OCI-LY3 (cell line): ENCODE measurements at regions not wholly inside any gene's neighbourhood (a gene's known extent, or its start where the extent isn't known, plus 50 kb on each side); places are given as distances from the start of the nearest gene placed in this dataset.

Experiments used
- H2AFZ ChIP-seq: fragments of 200-600, 300-600 bp; shearing (Covaris generic); 2 replicates; pipeline ENCODE4 v1.6.0; 2014; ENCODE audit warnings: antibody characterized with exemption, low read depth, low read length
- H3K27ac ChIP-seq: fragments of 200-600, 300-600 bp; sonication (generic); 2 replicates; pipeline ENCODE4 v1.5.1; 2014; ENCODE audit warnings: mild to moderate bottlenecking, low read length, moderate library complexity, mixed read lengths
- H3K27me3 ChIP-seq: fragments of 200-600, 300-600 bp; sonication (generic); 2 replicates; pipeline ENCODE4 v1.6.1; 2014; ENCODE audit warnings: low read depth, low read length, mixed read lengths
- H3K36me3 ChIP-seq: fragments of 200-600, 300-600 bp; sonication (generic); replicated peaks from 2 replicates; pipeline ENCODE3; 2014; ENCODE audit warnings: low read depth, low read length, mixed read lengths
- H3K4me1 ChIP-seq: fragments of 300-600, 200-600 bp; sonication (generic); 2 replicates; pipeline ENCODE4 v1.6.1; 2014; ENCODE audit warnings: low read length, mixed read lengths
- H3K4me2 ChIP-seq: fragments of 200-600, 300-600 bp; sonication (generic); 2 replicates; pipeline ENCODE4 v1.6.1; 2014; ENCODE audit warnings: low read length, mixed read lengths
- H3K4me3 ChIP-seq: fragments of 300-600, 200-600 bp; sonication (generic); 2 replicates; pipeline ENCODE4 v1.5.1; 2014; ENCODE audit warnings: antibody characterized with exemption, mild to moderate bottlenecking, low read length, moderate library complexity
- H3K79me2 ChIP-seq: fragments of 300-600, 200-600 bp; shearing (Covaris generic); 2 replicates; pipeline ENCODE4 v1.6.1; 2014; ENCODE audit warnings: mild to moderate bottlenecking, low read length, mixed read lengths
- H3K9ac ChIP-seq: fragments of 300-600, 200-600 bp; shearing (Covaris generic); 2 replicates; pipeline ENCODE4 v1.6.0; 2014; ENCODE audit warnings: mild to moderate bottlenecking, low read length, moderate library complexity
- H3K9me3 ChIP-seq: fragments of 200-600, 300-600 bp; shearing (Covaris generic); 2 replicates; pipeline ENCODE4 v1.6.1; 2014; ENCODE audit warnings: low read length, mixed read lengths; ENCODE audit not compliant: insufficient read depth
- H4K20me1 ChIP-seq: fragments of 200-600, 300-600 bp; sonication (generic); 2 replicates; pipeline ENCODE4 v1.6.1; 2016; ENCODE audit warnings: low read length, mixed read lengths; ENCODE audit not compliant: insufficient read depth
- CTCF ChIP-seq: fragments of 200-600, 300-600 bp; sonication (generic); IDR thresholded peaks from 2 replicates; pipeline ENCODE4 v1.5.1; 2014; ENCODE audit warnings: antibody characterized with exemption, low read length, low read depth
- EZH2phosphoT487 ChIP-seq: fragments of 200-600 bp; shearing (Covaris generic); IDR thresholded peaks from 2 replicates; pipeline ENCODE4 v1.6.1; 2018; ENCODE audit warnings: antibody characterized with exemption, mixed run types, low read depth

- no peaks in the 10 kb centered on the region for H3K36me3 ChIP-seq
- H3K27ac ChIP-seq = no peak overlapping the region
- TF ChIP-seq CTCF (no peak), EZH2phosphoT487 (no peak)
These were observed 464.1 kb downstream of the UTRN start for GRCh38 chr6:144749263-144749662.

GRCh38 chr6:144753023-144753705, 468.0 kb downstream of the UTRN start:
- Histone ChIP-seq H3K27me3 (no peaks in the 10 kb centered on the region), H2AFZ (no peak overlapping the region), H3K27ac (no peak overlapping the region), H3K4me2 (no peak overlapping the region), H3K9ac (no peak overlapping the region), H3K9me3 (no peaks in the 10 kb centered on the region), H3K79me2 (no peaks in the 10 kb centered on the region), H4K20me1 (no peaks in the 10 kb centered on the region), H3K4me3 (no peak overlapping the region), H3K36me3 (no peaks in the 10 kb centered on the region), H3K4me1 (peaks cover 16% of the 10 kb centered on the region)
- TF ChIP-seq EZH2phosphoT487 (no peak), CTCF (no peak)

More at GRCh38 chr6:144749263-144749662, 464.1 kb downstream of the UTRN start:
- Histone ChIP-seq H3K9me3 (no peaks in the 10 kb centered on the region), H3K4me2 (no peak overlapping the region), H3K4me3 (no peak overlapping the region), H2AFZ (no peak overlapping the region), H3K27me3 (no peaks in the 10 kb centered on the region), H3K4me1 (peaks cover 8% of the 10 kb centered on the region), H3K79me2 (no peaks in the 10 kb centered on the region), H3K9ac (no peak overlapping the region), H4K20me1 (no peaks in the 10 kb centered on the region)

- Histone ChIP-seq H3K4me3 (no peak overlapping the region), H2AFZ (no peak overlapping the region), H3K4me2 (no peak overlapping the region), H3K4me1 (peaks cover 16% of the 10 kb centered on the region), H4K20me1 (no peaks in the 10 kb centered on the region), H3K27ac (no peak overlapping the region), H3K27me3 (no peaks in the 10 kb centered on the region), H3K9me3 (no peaks in the 10 kb centered on the region), H3K36me3 (no peaks in the 10 kb centered on the region), H3K79me2 (no peaks in the 10 kb centered on the region), H3K9ac (no peak overlapping the region)
- TF ChIP-seq CTCF = no peak
- no peak for TF ChIP-seq EZH2phosphoT487
These were observed 471.3 kb downstream of the UTRN start for GRCh38 chr6:144756469-144756868.

GRCh38 chr6:144757299-144757698, 472.2 kb downstream of the UTRN start:
- TF ChIP-seq EZH2phosphoT487 = no peak
- no peak for TF ChIP-seq CTCF
- H3K4me1 ChIP-seq = peaks cover 16% of the 10 kb centered on the region
- H3K27ac ChIP-seq = no peak overlapping the region
- no peak overlapping the region for H3K4me2 ChIP-seq
- H3K9ac ChIP-seq = no peak overlapping the region
- H2AFZ ChIP-seq = no peak overlapping the region
- no peaks in the 10 kb centered on the region for H3K79me2 ChIP-seq
- H3K4me3 ChIP-seq = no peak overlapping the region
- H3K9me3 ChIP-seq = no peaks in the 10 kb centered on the region
- H4K20me1 ChIP-seq = no peaks in the 10 kb centered on the region
- no peaks in the 10 kb centered on the region for H3K27me3 ChIP-seq
- H3K36me3 ChIP-seq = no peaks in the 10 kb centered on the region
